Cardiac muscle cell (in vitro differentiated cells and primary cell): ENCODE measurements at regions not wholly inside any gene's neighbourhood (a gene's known extent, or its start where the extent isn't known, plus 50 kb on each side); places are given as distances from the start of the nearest gene placed in this dataset.
"Not testable (repeated sequence)": the region's sequence is repeated elsewhere in the genome, so short reads cannot be mapped to it uniquely, and the experiment has no call there.

Experiments
- DNase-seq, 2 donors: peaks; one replicate each; pipeline versions ENCODE4 v3.0.0 to v3.0.0-alpha.2; 2010 to 2017; ENCODE audit warnings: low read depth in 1 of 2, low spot score in 1 of 2
- H3K27ac ChIP-seq: fragments of 200-600 bp; sonication (generic); 2 replicates; pipeline ENCODE4 v1.5.1; 2016
- H3K27me3 ChIP-seq: fragments of 200-600 bp; sonication (generic); 2 replicates; pipeline ENCODE4 v1.6.0; 2016; ENCODE audit warnings: control low read depth
- H3K36me3 ChIP-seq: fragments of 200-600 bp; sonication (generic); 2 replicates; pipeline ENCODE4 v1.5.1; 2016; ENCODE audit warnings: control low read depth
- H3K4me1 ChIP-seq: fragments of 200-600 bp; sonication (generic); 2 replicates; pipeline ENCODE4 v1.8.1; 2017; ENCODE audit warnings: low read depth, mild to moderate bottlenecking, mixed run types
- H3K4me3 ChIP-seq: fragments of 200-600 bp; sonication (generic); 2 replicates; pipeline ENCODE4 v1.5.1; 2016; ENCODE audit warnings: mild to moderate bottlenecking
- H3K9me3 ChIP-seq: fragments of 200-600 bp; sonication (generic); 2 replicates; pipeline ENCODE4 v1.5.1; 2017; ENCODE audit warnings: low read depth, mild to moderate bottlenecking, control low read depth
- TF ChIP-seq, protein P1 (sequence below): IDR thresholded peaks from 2 replicates; pipeline ENCODE4 v1.5.1; 2012; ENCODE audit warnings: low read depth, mild to moderate bottlenecking, low read length

DNA sequence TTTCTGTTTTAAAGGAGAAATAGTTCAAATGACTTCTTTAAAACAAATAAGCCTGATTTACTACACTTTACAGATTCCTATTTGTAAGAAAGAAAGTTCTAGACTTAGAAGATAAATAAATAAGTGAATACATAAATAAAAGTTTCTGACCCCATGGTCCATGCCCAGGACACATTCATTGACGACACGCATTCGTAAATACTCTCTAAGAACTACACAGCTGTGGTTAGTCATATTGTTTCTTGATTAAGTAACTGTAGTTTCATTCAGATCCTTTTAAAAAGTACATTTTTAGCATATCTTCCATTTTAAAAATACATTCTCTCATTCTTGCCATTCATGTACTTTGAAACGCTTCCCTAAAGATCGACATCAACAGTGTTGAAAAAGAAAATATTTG lies 497.4 kb downstream of the SETD4 start:
- H3K4me3 ChIP-seq, result no peak overlapping the region
- H3K36me3 ChIP-seq, result no peaks in the 10 kb centered on the region
- no peaks in the 10 kb centered on the region for H3K9me3 ChIP-seq
- no peaks in the 10 kb centered on the region for H3K27me3 ChIP-seq
- TF ChIP-seq, protein P1, sequence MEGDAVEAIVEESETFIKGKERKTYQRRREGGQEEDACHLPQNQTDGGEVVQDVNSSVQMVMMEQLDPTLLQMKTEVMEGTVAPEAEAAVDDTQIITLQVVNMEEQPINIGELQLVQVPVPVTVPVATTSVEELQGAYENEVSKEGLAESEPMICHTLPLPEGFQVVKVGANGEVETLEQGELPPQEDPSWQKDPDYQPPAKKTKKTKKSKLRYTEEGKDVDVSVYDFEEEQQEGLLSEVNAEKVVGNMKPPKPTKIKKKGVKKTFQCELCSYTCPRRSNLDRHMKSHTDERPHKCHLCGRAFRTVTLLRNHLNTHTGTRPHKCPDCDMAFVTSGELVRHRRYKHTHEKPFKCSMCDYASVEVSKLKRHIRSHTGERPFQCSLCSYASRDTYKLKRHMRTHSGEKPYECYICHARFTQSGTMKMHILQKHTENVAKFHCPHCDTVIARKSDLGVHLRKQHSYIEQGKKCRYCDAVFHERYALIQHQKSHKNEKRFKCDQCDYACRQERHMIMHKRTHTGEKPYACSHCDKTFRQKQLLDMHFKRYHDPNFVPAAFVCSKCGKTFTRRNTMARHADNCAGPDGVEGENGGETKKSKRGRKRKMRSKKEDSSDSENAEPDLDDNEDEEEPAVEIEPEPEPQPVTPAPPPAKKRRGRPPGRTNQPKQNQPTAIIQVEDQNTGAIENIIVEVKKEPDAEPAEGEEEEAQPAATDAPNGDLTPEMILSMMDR, result no peak
- H3K27ac ChIP-seq, result no peak overlapping the region
- peak in 1 of 2 donors; percentile 33 for DNase-seq
- H3K4me1 ChIP-seq, result no peaks in the 10 kb centered on the region

DNA sequence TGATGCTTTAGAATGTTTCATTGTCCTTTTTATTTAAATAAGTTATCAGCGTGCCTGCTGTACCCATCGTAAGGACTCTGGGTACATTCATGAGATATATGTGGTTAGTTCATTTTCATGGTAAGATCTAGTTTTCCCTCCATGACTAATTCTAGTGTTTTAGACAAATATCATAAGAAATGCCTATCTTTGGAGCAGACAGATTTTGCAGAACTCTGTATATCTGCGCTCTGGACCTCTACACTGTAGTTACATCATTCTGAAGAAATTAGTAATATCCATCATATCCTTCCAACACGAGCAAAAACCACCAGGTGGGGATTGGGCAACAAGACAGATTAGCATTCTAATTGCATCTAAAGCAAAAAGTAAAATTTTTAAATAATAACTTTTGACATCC lies 499.2 kb downstream of the SETD4 start:
- no peak overlapping the region for H3K27ac ChIP-seq
- H3K9me3 ChIP-seq, result no peaks in the 10 kb centered on the region
- H3K36me3 ChIP-seq, result no peaks in the 10 kb centered on the region
- no peaks in the 10 kb centered on the region for H3K27me3 ChIP-seq
- TF ChIP-seq, protein P1, result no peak
- H3K4me1 ChIP-seq, result no peaks in the 10 kb centered on the region
- no peak overlapping the region for H3K4me3 ChIP-seq
- no peak for DNase-seq

DNA sequence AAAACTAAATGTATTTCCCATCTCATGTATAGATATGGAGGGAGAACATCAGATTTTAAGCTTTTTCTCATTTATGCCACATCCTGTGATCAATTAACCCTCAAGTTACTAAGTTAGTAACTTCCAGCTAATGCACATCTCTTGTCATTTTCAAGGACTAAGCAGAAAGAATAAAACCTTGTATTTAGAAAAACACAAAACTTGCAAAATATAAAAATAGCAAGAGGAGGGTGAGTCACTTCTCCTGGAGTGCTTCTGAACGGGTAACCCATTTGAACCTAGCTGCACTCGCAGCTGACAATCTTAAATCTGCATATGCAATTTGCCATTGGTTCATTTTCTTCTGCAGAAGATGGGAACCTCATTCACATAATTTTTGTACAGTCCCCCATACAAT lies 500.5 kb downstream of the SETD4 start:
- Histone ChIP-seq H3K27ac (no peak overlapping the region), H3K27me3 (no peaks in the 10 kb centered on the region), H3K4me1 (no peaks in the 10 kb centered on the region), H3K4me3 (no peak overlapping the region), H3K36me3 (no peaks in the 10 kb centered on the region), H3K9me3 (no peaks in the 10 kb centered on the region)
- peak in 1 of 2 donors; percentile 45 for DNase-seq
- TF ChIP-seq, protein P1, result no peak

DNA sequence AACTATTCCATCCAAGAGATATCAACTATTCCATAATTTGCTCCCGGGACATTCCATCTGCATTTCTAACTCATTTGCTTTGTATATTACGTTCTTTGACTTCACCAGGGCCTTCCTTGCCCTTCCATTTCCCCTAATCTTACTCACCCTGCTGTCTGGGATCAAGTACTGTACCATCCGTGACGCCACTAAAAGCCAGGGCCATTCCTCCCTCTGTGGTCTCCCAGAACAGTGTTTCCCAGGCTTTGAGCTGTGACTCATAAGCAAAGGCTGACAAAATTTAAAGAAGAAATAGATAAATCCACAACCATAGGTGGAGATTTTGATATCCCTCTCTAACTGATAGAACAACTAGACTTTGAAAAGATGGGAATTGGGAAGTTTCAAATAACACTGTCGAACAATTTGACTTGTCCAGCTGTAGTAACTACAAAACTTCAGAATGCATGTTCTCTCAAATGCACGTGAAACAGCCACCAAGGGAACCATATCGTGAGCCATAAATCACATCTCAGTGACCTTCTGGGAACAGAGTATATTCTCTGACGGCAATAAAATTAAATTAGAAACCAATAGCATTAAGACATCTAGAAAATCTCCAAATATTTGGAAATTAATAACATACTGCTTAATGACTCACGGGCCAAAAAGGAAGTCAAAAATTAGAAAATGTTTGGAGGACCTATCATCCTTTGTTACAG lies 501.0 kb downstream of the SETD4 start:
- Histone ChIP-seq H3K4me3 (no peak overlapping the region), H3K9me3 (no peaks in the 10 kb centered on the region), H3K36me3 (no peaks in the 10 kb centered on the region), H3K27me3 (no peaks in the 10 kb centered on the region), H3K27ac (no peak overlapping the region), H3K4me1 (no peaks in the 10 kb centered on the region)
- DNase-seq, result peak in 1 of 2 donors; percentile 93
- TF ChIP-seq, protein P1, result no peak

DNA sequence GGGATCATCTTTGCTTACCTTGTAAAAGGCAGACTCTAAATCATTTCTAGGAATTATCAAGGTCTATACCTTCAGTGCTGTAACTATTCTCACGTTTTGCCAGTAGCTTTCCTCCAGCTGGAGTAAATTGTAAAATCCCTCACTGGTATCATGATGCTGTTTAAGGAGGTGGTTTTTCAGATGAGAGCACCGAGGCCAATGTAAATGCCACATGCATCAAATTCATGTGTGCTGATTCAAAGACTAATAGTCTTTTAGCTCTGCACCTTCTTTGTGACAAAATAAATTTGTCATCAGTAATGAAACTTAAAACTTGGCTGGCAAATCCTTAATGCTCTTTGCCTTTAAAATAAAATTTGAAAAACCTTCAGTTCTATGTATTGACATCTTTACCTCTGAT lies 503.8 kb downstream of the SETD4 start:
- H3K9me3 ChIP-seq, result no peaks in the 10 kb centered on the region
- no peaks in the 10 kb centered on the region for H3K36me3 ChIP-seq
- TF ChIP-seq, protein P1, result no peak
- no peak overlapping the region for H3K4me3 ChIP-seq
- DNase-seq, result no peak
- no peak overlapping the region for H3K27ac ChIP-seq
- H3K27me3 ChIP-seq, result no peaks in the 10 kb centered on the region
- H3K4me1 ChIP-seq, result no peaks in the 10 kb centered on the region

DNA sequence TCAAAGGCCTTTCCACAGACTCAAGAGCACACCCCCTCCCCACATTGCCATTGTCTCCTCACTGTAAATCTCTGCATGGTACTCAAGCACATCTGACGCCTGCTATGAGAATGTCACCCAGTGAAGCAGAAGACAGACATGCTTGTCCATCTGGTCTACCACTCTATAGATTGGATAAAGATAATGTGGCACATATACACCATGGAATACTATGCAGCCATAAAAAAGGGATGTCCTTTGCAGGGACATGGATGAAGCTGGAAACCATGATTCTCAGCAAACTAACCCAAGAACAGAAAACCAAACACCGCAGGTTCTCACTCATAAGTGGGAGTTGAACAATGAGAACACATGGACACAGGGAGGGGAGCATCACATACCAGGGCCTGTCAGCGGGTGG lies 503.4 kb upstream of the RUNX1 start:
- not testable (repeated sequence) for DNase-seq, H3K27ac ChIP-seq, H3K9me3 ChIP-seq, H3K27me3 ChIP-seq, H3K4me1 ChIP-seq, H3K36me3 ChIP-seq, H3K4me3 ChIP-seq
